GM18499 (cell line): ENCODE measurements at regions not wholly inside any gene's neighbourhood (a gene's known extent, or its start where the extent isn't known, plus 50 kb on each side); places are given as distances from the start of the nearest gene placed in this dataset.
A peak's percentile ranks its signal among the peaks of the same experiment; 100 is the strongest.

Experiments used
- ATAC-seq: cut with Tn5 transposase; IDR thresholded peaks from one replicate; pipeline ENCODE4 v1.9.1; 2021; ENCODE audit warnings: moderate number of reproducible peaks; ENCODE audit not compliant: insufficient read depth, unreplicated experiment

- ATAC-seq = no peak
These were observed 226.7 kb downstream of the LMO4 start for GRCh38 chr1:87555366-87555765.

GRCh38 chr1:87556326-87556725, 227.6 kb downstream of the LMO4 start:
- no peak for ATAC-seq

GRCh38 chr1:87558921-87559320, 230.2 kb downstream of the LMO4 start:
- ATAC-seq = no peak

- ATAC-seq = no peak
These were observed 231.5 kb downstream of the LMO4 start for GRCh38 chr1:87560137-87560536.

GRCh38 chr1:87560601-87561360, 232.1 kb downstream of the LMO4 start:
- no peak for ATAC-seq

- no peak for ATAC-seq
These were observed 234.5 kb downstream of the LMO4 start for GRCh38 chr1:87563211-87563610.

GRCh38 chr1:87565861-87566260, 237.2 kb downstream of the LMO4 start:
- ATAC-seq = no peak

GRCh38 chr1:87568005-87568404, 239.3 kb downstream of the LMO4 start:
- no peak for ATAC-seq

- no peak for ATAC-seq
These were observed 240.2 kb downstream of the LMO4 start for GRCh38 chr1:87568911-87569310.

GRCh38 chr1:87572008-87572407, 243.3 kb downstream of the LMO4 start:
- ATAC-seq = no peak

- no peak for ATAC-seq
These were observed 244.2 kb downstream of the LMO4 start for GRCh38 chr1:87572891-87573290.

GRCh38 chr1:87575528-87575927, 246.8 kb downstream of the LMO4 start:
- no peak for ATAC-seq

GRCh38 chr1:87578464-87578863, 249.8 kb downstream of the LMO4 start:
- no peak for ATAC-seq

- ATAC-seq = no peak
These were observed 254.8 kb downstream of the LMO4 start for GRCh38 chr1:87583459-87583858.

GRCh38 chr1:87584586-87584985, 255.9 kb downstream of the LMO4 start:
- no peak for ATAC-seq

- no peak for ATAC-seq
These were observed 257.8 kb downstream of the LMO4 start for GRCh38 chr1:87586501-87586900.

GRCh38 chr1:87588495-87588894, 259.8 kb downstream of the LMO4 start:
- peak; percentile 69 for ATAC-seq

GRCh38 chr1:87591492-87591891, 262.8 kb downstream of the LMO4 start:
- ATAC-seq = no peak

- peak; percentile 87 for ATAC-seq
These were observed 263.5 kb downstream of the LMO4 start for GRCh38 chr1:87592156-87592555.

GRCh38 chr1:87594736-87595383, 266.2 kb downstream of the LMO4 start:
- ATAC-seq = no peak

- no peak for ATAC-seq
These were observed 266.7 kb downstream of the LMO4 start for GRCh38 chr1:87595384-87595781.

GRCh38 chr1:87598429-87598828, 269.7 kb downstream of the LMO4 start:
- no peak for ATAC-seq
